Right cardiac atrium (tissue), 5 donors: ENCODE measurements at regions not wholly inside any gene's neighbourhood (a gene's known extent, or its start where the extent isn't known, plus 50 kb on each side); places are given as distances from the start of the nearest gene placed in this dataset.
A peak's percentile ranks its signal among the peaks of the same experiment; 100 is the strongest.

Experiments
- ATAC-seq, 2 donors: fragments of 200-7000 bp; cut with Tn5 transposase; one replicate each; pipeline versions ENCODE4 v1.8.0 to v1.9.1; 2020; ENCODE audit warnings: moderate library complexity in 2 of 2, mild to moderate bottlenecking in 1 of 2
- DNase-seq, 3 donors: peaks; one replicate each; pipeline ENCODE4 v3.0.0-alpha.2; 2020
- H3K27ac ChIP-seq: one replicate; pipeline ENCODE4 v1.5.1; 2013; ENCODE audit warnings: mild to moderate bottlenecking, low read length, control low read depth, moderate library complexity
- H3K27me3 ChIP-seq: one replicate; pipeline ENCODE4 v1.6.1; 2013; ENCODE audit not compliant: control insufficient read depth, insufficient read depth
- H3K4me1 ChIP-seq: one replicate; pipeline ENCODE4 v1.6.1; 2013; ENCODE audit warnings: low read length; ENCODE audit not compliant: control insufficient read depth, insufficient read depth
- H3K4me3 ChIP-seq: one replicate; pipeline ENCODE4 v1.5.1; 2013; ENCODE audit warnings: low read length, control low read depth
- H3K9me3 ChIP-seq: one replicate; pipeline ENCODE4 v1.6.1; 2013; ENCODE audit warnings: low read length; ENCODE audit not compliant: control insufficient read depth
- WGBS: extraction: QIAGEN DNeasy Blood & Tissue Kit; methylation state at CpG from one replicate; pipeline ENCODE4 v1.1.7; 2013; 5-methylcytosine and 5-hydroxymethylcytosine counted together
- intact Hi-C, 4 donors: fragments of 100-400 bp; cut with DNase I; formaldehyde crosslinking; loops; one replicate each; pipeline versions ENCODE4 v1.11.0 to v1.14.0; 2022 to 2023
- donor health status: healthy with polysubstance abuse.
- donor health status: DM: no; HTN: yes; CAD: no.
- donor health status: DM: no; HTN: no; CAD: no.
- donor health status: DM: no; HTN: yes; CAD: no; lungs with severe emphysema.
- donor health status: DM: yes; HTN: yes; CAD: no.

GRCh38 chr12:98146043-98146442, 369.3 kb upstream of the TMPO start:
- intact Hi-C loops, result no loop called here
- ATAC-seq (no peak), DNase-seq (no peak)
- H3K4me3 ChIP-seq, result no peak overlapping the region
- 89% methylated on average over 2 of the region's 2 CpGs for WGBS
- H3K27ac ChIP-seq, result no peak overlapping the region
- H3K4me1 ChIP-seq, result no peaks in the 10 kb centered on the region
- no peaks in the 10 kb centered on the region for H3K27me3 ChIP-seq
- H3K9me3 ChIP-seq, result no peaks in the 10 kb centered on the region

GRCh38 chr12:98146487-98146886, 368.9 kb upstream of the TMPO start:
- ATAC-seq, result no peak
- no peak overlapping the region for H3K4me3 ChIP-seq
- no peak for DNase-seq
- WGBS, result 93% methylated on average over 4 of the region's 4 CpGs
- no peak overlapping the region for H3K27ac ChIP-seq
- H3K27me3 ChIP-seq, result no peaks in the 10 kb centered on the region
- no peaks in the 10 kb centered on the region for H3K4me1 ChIP-seq
- H3K9me3 ChIP-seq, result no peaks in the 10 kb centered on the region
- intact Hi-C loops, result no loop called here

GRCh38 chr12:98149270-98149669, 366.1 kb upstream of the TMPO start:
- Histone ChIP-seq H3K4me1 (no peaks in the 10 kb centered on the region), H3K4me3 (no peak overlapping the region), H3K27ac (no peak overlapping the region), H3K27me3 (no peaks in the 10 kb centered on the region), H3K9me3 (no peaks in the 10 kb centered on the region)
- ATAC-seq (no peak), DNase-seq (no peak)
- intact Hi-C loops, result no loop called here

GRCh38 chr12:98149691-98150210, 365.6 kb upstream of the TMPO start:
- Histone ChIP-seq H3K4me3 (no peak overlapping the region), H3K27ac (no peak overlapping the region), H3K4me1 (no peaks in the 10 kb centered on the region), H3K27me3 (no peaks in the 10 kb centered on the region), H3K9me3 (no peaks in the 10 kb centered on the region)
- intact Hi-C loops, result no loop called here
- ATAC-seq (no peak), DNase-seq (no peak)
- WGBS, result 91% methylated on average over 4 of the region's 4 CpGs

GRCh38 chr12:98151105-98151590, 364.2 kb upstream of the TMPO start:
- Histone ChIP-seq H3K27me3 (no peaks in the 10 kb centered on the region), H3K4me1 (no peaks in the 10 kb centered on the region), H3K9me3 (no peaks in the 10 kb centered on the region), H3K4me3 (no peak overlapping the region), H3K27ac (no peak overlapping the region)
- ATAC-seq, result no peak
- DNase-seq, result no peak
- WGBS, result 59% methylated on average over 4 of the region's 4 CpGs
- intact Hi-C loops, result no loop called here

GRCh38 chr12:98151984-98152383, 363.4 kb upstream of the TMPO start:
- WGBS, result 56% methylated on average over 1 of the region's 1 CpG
- intact Hi-C loops, result no loop called here
- Histone ChIP-seq H3K9me3 (no peaks in the 10 kb centered on the region), H3K27ac (no peak overlapping the region), H3K4me3 (no peak overlapping the region), H3K27me3 (no peaks in the 10 kb centered on the region), H3K4me1 (no peaks in the 10 kb centered on the region)
- DNase-seq (no peak), ATAC-seq (no peak)

- WGBS, result 13% methylated on average over 4 of the region's 4 CpGs
- intact Hi-C loops, result no loop called here
- no peak overlapping the region for H3K27ac ChIP-seq
- no peaks in the 10 kb centered on the region for H3K9me3 ChIP-seq
- H3K4me3 ChIP-seq, result no peak overlapping the region
- DNase-seq (no peak), ATAC-seq (no peak)
- H3K4me1 ChIP-seq, result no peaks in the 10 kb centered on the region
- H3K27me3 ChIP-seq, result no peaks in the 10 kb centered on the region
Measured at GRCh38 chr12:98154850-98155249, 360.5 kb upstream of the TMPO start.

- intact Hi-C loops, result no loop called here
- H3K27me3 ChIP-seq, result no peaks in the 10 kb centered on the region
- DNase-seq (no peak), ATAC-seq (no peak)
- H3K27ac ChIP-seq, result no peak overlapping the region
- H3K4me1 ChIP-seq, result no peaks in the 10 kb centered on the region
- WGBS, result 83% methylated on average over 2 of the region's 2 CpGs
- H3K4me3 ChIP-seq, result no peak overlapping the region
- H3K9me3 ChIP-seq, result no peaks in the 10 kb centered on the region
Measured at GRCh38 chr12:98156697-98157096, 358.7 kb upstream of the TMPO start.

- H3K27me3 ChIP-seq, result no peaks in the 10 kb centered on the region
- peak in 1 of 2 donors; percentile 41 for ATAC-seq
- WGBS, result 61% methylated on average over 5 of the region's 5 CpGs
- H3K4me3 ChIP-seq, result no peak overlapping the region
- H3K27ac ChIP-seq, result no peak overlapping the region
- H3K4me1 ChIP-seq, result no peaks in the 10 kb centered on the region
- no peaks in the 10 kb centered on the region for H3K9me3 ChIP-seq
- intact Hi-C loops, result no loop called here
- DNase-seq, result no peak
Measured at GRCh38 chr12:98162906-98163678, 352.3 kb upstream of the TMPO start.

GRCh38 chr12:98172304-98172703, 343.1 kb upstream of the TMPO start:
- H3K27me3 ChIP-seq, result no peaks in the 10 kb centered on the region
- no peak overlapping the region for H3K27ac ChIP-seq
- ATAC-seq (no peak), DNase-seq (no peak)
- H3K4me3 ChIP-seq, result no peak overlapping the region
- no peaks in the 10 kb centered on the region for H3K9me3 ChIP-seq
- no peaks in the 10 kb centered on the region for H3K4me1 ChIP-seq
- intact Hi-C loops, result no loop called here
- WGBS, result 81% methylated on average over 2 of the region's 2 CpGs

- Histone ChIP-seq H3K4me1 (no peaks in the 10 kb centered on the region), H3K9me3 (no peaks in the 10 kb centered on the region), H3K27me3 (no peaks in the 10 kb centered on the region), H3K27ac (no peak overlapping the region), H3K4me3 (no peak overlapping the region)
- WGBS, result 84% methylated on average over 3 of the region's 3 CpGs
- ATAC-seq, result no peak
- intact Hi-C loops, result no loop called here
- DNase-seq, result no peak
Measured at GRCh38 chr12:98172801-98173200, 342.6 kb upstream of the TMPO start.
